HCT116 (cell line): ENCODE measurements at regions not wholly inside any gene's neighbourhood (a gene's known extent, or its start where the extent isn't known, plus 50 kb on each side); places are given as distances from the start of the nearest gene placed in this dataset.

Source experiments
- ATAC-seq: fragments of 200-7000 bp; cut with Tn5 transposase; 2 replicates; pipeline ENCODE4 v1.9.1; 2020; ENCODE audit warnings: mild to moderate bottlenecking, moderate library complexity
- BruUV-seq: library from RNA; stranded (reverse); fragments of 400-500 nt; replicated peaks from 2 replicates; lab custom pipeline; 2021; lab: Mats Ljungman, UMichigan
- CTCF ChIA-PET: fragments of 300-600 bp; sonication (Branson Sonifier 250); formaldehyde crosslinking; loops from one replicate; lab custom pipeline; 2021; ENCODE audit warnings: antibody characterized with exemption; lab: Charles Lee
- POLR2A ChIA-PET: fragments of 300-600, 350-600 bp; sonication (Branson Sonifier 250); formaldehyde crosslinking; loops from one replicate; lab custom pipeline; 2021; ENCODE audit warnings: antibody characterized with exemption; lab: Charles Lee
- RAD21 ChIA-PET, 2 experiments: fragments of 300-600 bp; sonication (Branson Sonifier 250); formaldehyde crosslinking; loops; one replicate each; lab custom pipeline; 2023; ENCODE audit warnings: low total read pairs in 2 of 2; ENCODE audit not compliant: uncharacterized antibody in 2 of 2, unreplicated experiment in 2 of 2, low non-redundant PET in 1 of 2; lab: Charles Lee
- DNase-seq: peaks from one replicate; pipeline ENCODE4 v3.0.0-alpha.2; 2010; ENCODE audit warnings: low read depth, low spot score
- H2AFZ ChIP-seq: fragments of 200-600 bp; shearing (Covaris generic), sonication (generic); 2 replicates; pipeline ENCODE4 v1.6.1; 2017; ENCODE audit warnings: low read depth, mixed run types, mixed read lengths, antibody characterized with exemption, low read length; ENCODE audit not compliant: poor library complexity, severe bottlenecking
- H3K27ac ChIP-seq: 2 replicates; pipeline ENCODE4 v1.5.1; 2012; ENCODE audit warnings: low read depth, low read length
- H3K27me3 ChIP-seq: fragments of 200-600 bp; sonication (generic); 2 replicates; pipeline ENCODE4 v1.6.1; 2016; ENCODE audit warnings: mixed run types, low read length, mixed read lengths; ENCODE audit not compliant: insufficient read depth
- H3K36me3 ChIP-seq, 2 experiments: fragments of 200-500 bp in 1 of 2; fragments of 200-600 bp in 1 of 2; sonication (Bioruptor generic) in 1 of 2; sonication (generic) in 1 of 2; 2 replicates each; pipeline versions ENCODE4 v1.5.1 to v1.6.1; 2014 to 2016; ENCODE audit warnings: low read length in 2 of 2, inconsistent platforms in 1 of 2, mixed read lengths in 1 of 2, mixed run types in 1 of 2; ENCODE audit not compliant: insufficient read depth in 2 of 2, control insufficient read depth in 1 of 2
- H3K4me1 ChIP-seq, 2 experiments: fragments of 200-600 bp in 1 of 2; sonication (generic) in 1 of 2; 2 replicates each; pipeline versions ENCODE4 v1.5.1 to v1.6.1; 2012 to 2017; ENCODE audit warnings: low read length in 2 of 2, inconsistent platforms in 1 of 2, mild to moderate bottlenecking in 1 of 2, mixed read lengths in 1 of 2, mixed run types in 1 of 2, moderate library complexity in 1 of 2; ENCODE audit not compliant: insufficient read depth in 2 of 2, control insufficient read depth in 1 of 2
- H3K4me2 ChIP-seq: fragments of 200-600 bp; sonication (generic); 2 replicates; pipeline ENCODE4 v1.6.1; 2017; ENCODE audit warnings: mixed run types, low read length, mixed read lengths
- H3K4me3 ChIP-seq, 2 experiments: fragments of 200-600 bp in 1 of 2; sonication (generic) in 1 of 2; replicated peaks in 1 of 2; 2 replicates each; pipeline ENCODE4 v1.5.1; 2011 to 2016; ENCODE audit warnings: low read length in 2 of 2, control low read depth in 1 of 2, low read depth in 1 of 2, mild to moderate bottlenecking in 1 of 2, mixed read lengths in 1 of 2, mixed run types in 1 of 2
- H3K79me2 ChIP-seq: fragments of 200-600 bp; sonication (generic); 2 replicates; pipeline ENCODE4 v1.6.1; 2017; ENCODE audit warnings: mild to moderate bottlenecking, mixed run types, low read length, moderate library complexity, mixed read lengths; ENCODE audit not compliant: insufficient read depth
- H3K9ac ChIP-seq: fragments of 200-600 bp; sonication (generic); 2 replicates; pipeline ENCODE4 v1.6.1; 2016; ENCODE audit warnings: low read length, mixed read lengths
- H3K9me2 ChIP-seq: fragments of 200-600 bp; sonication (generic), shearing (Covaris generic); 2 replicates; pipeline ENCODE4 v1.6.1; 2017; ENCODE audit warnings: mixed run types, mild to moderate bottlenecking, moderate library complexity; ENCODE audit not compliant: insufficient read depth
- H3K9me3 ChIP-seq, 2 experiments: fragments of 200-500 bp in 1 of 2; fragments of 200-600 bp in 1 of 2; sonication (Bioruptor generic) in 1 of 2; sonication (generic) in 1 of 2; 2 replicates each; pipeline ENCODE4 v1.6.1; 2014 to 2017; ENCODE audit warnings: low read length in 2 of 2, mixed read lengths in 2 of 2, inconsistent platforms in 1 of 2, low read depth in 1 of 2, mild to moderate bottlenecking in 1 of 2, mixed run types in 1 of 2, moderate library complexity in 1 of 2; ENCODE audit not compliant: control insufficient read depth in 1 of 2, insufficient read depth in 1 of 2
- H4K20me1 ChIP-seq: fragments of 200-600 bp; sonication (generic), shearing (Covaris generic); 2 replicates; pipeline ENCODE4 v1.6.1; 2017; ENCODE audit warnings: mixed run types, mild to moderate bottlenecking, moderate library complexity; ENCODE audit not compliant: insufficient read depth
- CBX3 ChIP-seq: IDR thresholded peaks from 2 replicates; pipeline ENCODE4 v1.6.1; 2012; ENCODE audit warnings: low read depth
- ELF1 ChIP-seq: IDR thresholded peaks from 2 replicates; pipeline ENCODE4 v1.6.1; 2012; ENCODE audit warnings: low read depth, borderline replicate concordance
- FOSL1 ChIP-seq: IDR thresholded peaks from 2 replicates; pipeline ENCODE4 v1.6.1; 2012; ENCODE audit warnings: low read depth
- JUND ChIP-seq: IDR thresholded peaks from 2 replicates; pipeline ENCODE4 v1.6.1; 2012
- POLR2A ChIP-seq: IDR thresholded peaks from 2 replicates; pipeline ENCODE4 v1.7.0; 2011; ENCODE audit warnings: borderline replicate concordance; ENCODE audit not compliant: insufficient read depth, insufficient read length; ENCODE audit errors: extremely low read depth
- SP1 ChIP-seq: IDR thresholded peaks from 2 replicates; pipeline ENCODE4 v1.6.1; 2012; ENCODE audit warnings: low read depth
- intact Hi-C: fragments of 100-400 bp; cut with micrococcal nuclease; formaldehyde crosslinking; loops from 2 replicates; pipeline ENCODE4 v1.10.0; 2022
- TF ChIP-seq, protein P1 (sequence below): IDR thresholded peaks from 2 replicates; pipeline ENCODE4 v1.6.1; 2011; ENCODE audit warnings: mild to moderate bottlenecking, low read length, moderate library complexity; ENCODE audit not compliant: insufficient replicate concordance; ENCODE audit errors: extremely low read depth
- TF ChIP-seq, protein P2 (sequence below): IDR thresholded peaks from 2 replicates; pipeline ENCODE4 v1.6.1; 2012; ENCODE audit warnings: low read depth
- TF ChIP-seq, protein P3 (sequence below), 3 experiments: fragments of 200-600 bp in 1 of 3; sonication (generic) in 1 of 3; IDR thresholded peaks in 2 of 3; conservative IDR thresholded peaks in 1 of 3; 2 replicates each; pipeline ENCODE4 v1.5.1; 2012 to 2017; ENCODE audit warnings: low read depth in 2 of 3, low read length in 2 of 3, antibody characterized with exemption in 1 of 3, borderline replicate concordance in 1 of 3, control low read depth in 1 of 3, mild to moderate bottlenecking in 1 of 3, mixed read lengths in 1 of 3, mixed run types in 1 of 3, moderate library complexity in 1 of 3; ENCODE audit not compliant: insufficient read depth in 1 of 3
- TF ChIP-seq, protein P4 (sequence below): IDR thresholded peaks from 2 replicates; pipeline ENCODE4 v1.6.1; 2012

DNA sequence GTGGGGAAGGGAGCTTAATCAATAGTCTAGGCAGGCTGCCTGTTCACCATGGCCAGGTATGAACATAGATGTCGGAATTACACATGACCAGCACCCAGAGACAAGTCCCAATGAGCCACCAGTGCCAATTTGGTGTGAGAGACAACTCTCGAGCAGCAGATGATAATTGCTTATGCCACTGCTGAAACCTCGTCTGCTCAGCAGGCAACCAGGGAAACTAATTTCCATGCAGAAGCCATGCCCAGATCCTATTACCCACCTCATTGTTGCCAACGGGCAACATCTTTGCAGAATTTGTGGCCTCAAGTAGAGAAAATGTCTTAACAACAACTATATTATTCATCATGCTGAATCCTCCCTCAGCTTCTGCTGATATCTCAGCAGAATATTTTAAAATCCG, 84.9 kb downstream of the CGGBP1 start:
- ChIA-PET RAD21 (no interaction called here), POLR2A (no interaction called here), CTCF (no interaction called here)
- Histone ChIP-seq H2AFZ (no peak overlapping the region), H3K36me3 (no peaks in the 10 kb centered on the region), H3K4me3 (no peak overlapping the region), H3K27me3 (no peaks in the 10 kb centered on the region), H3K79me2 (no peaks in the 10 kb centered on the region), H3K4me2 (no peak overlapping the region), H3K27ac (no peak overlapping the region), H4K20me1 (no peaks in the 10 kb centered on the region; the same call in 1 of the 2 replicates), H3K9me2 (no peaks in the 10 kb centered on the region), H3K9me3 (no peaks in the 10 kb centered on the region), H3K4me1 (no peaks in the 10 kb centered on the region), H3K9ac (no peak overlapping the region)
- BruUV-seq, result no TSS peak
- no peak for TF ChIP-seq POLR2A
- DNase-seq (no peak), ATAC-seq (no peak)
- intact Hi-C loops, result no loop called here

DNA sequence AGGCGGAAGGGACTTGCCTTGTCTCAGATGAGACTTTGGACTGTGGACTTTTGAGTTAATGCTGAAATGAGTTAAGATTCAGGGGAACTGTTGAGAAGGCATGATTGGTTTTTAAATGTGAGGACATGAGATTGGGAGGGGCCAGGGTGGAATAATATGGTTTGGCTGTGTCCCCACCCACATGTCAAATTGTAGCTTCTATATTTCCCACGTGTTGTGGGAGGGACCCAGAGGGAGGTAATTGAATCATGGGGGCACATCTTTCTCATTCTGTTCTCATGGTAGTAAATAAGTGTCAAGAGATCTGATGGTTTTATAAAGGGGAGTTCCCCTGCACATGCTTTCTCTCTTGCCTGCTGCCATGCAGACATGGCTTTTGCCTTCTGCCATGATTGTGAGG, 89.2 kb downstream of the CGGBP1 start:
- DNase-seq (no peak), ATAC-seq (no peak)
- Histone ChIP-seq H3K9me2 (no peaks in the 10 kb centered on the region), H3K9ac (no peak overlapping the region), H3K27ac (no peak overlapping the region), H3K4me1 (no peaks in the 10 kb centered on the region), H3K4me3 (no peak overlapping the region), H3K79me2 (no peaks in the 10 kb centered on the region), H2AFZ (no peak overlapping the region), H3K4me2 (no peak overlapping the region), H4K20me1 (no peaks in the 10 kb centered on the region; the same call in 1 of the 2 replicates), H3K9me3 (no peaks in the 10 kb centered on the region), H3K36me3 (no peaks in the 10 kb centered on the region), H3K27me3 (no peaks in the 10 kb centered on the region)
- CTCF ChIA-PET, result no interaction called here
- intact Hi-C loops, result no loop called here
- POLR2A ChIA-PET, result no interaction called here
- BruUV-seq, result no TSS peak
- TF ChIP-seq FOSL1, result no peak
- TF ChIP-seq, protein P1, sequence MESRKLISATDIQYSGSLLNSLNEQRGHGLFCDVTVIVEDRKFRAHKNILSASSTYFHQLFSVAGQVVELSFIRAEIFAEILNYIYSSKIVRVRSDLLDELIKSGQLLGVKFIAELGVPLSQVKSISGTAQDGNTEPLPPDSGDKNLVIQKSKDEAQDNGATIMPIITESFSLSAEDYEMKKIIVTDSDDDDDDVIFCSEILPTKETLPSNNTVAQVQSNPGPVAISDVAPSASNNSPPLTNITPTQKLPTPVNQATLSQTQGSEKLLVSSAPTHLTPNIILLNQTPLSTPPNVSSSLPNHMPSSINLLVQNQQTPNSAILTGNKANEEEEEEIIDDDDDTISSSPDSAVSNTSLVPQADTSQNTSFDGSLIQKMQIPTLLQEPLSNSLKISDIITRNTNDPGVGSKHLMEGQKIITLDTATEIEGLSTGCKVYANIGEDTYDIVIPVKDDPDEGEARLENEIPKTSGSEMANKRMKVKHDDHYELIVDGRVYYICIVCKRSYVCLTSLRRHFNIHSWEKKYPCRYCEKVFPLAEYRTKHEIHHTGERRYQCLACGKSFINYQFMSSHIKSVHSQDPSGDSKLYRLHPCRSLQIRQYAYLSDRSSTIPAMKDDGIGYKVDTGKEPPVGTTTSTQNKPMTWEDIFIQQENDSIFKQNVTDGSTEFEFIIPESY, result no peak
- TF ChIP-seq, protein P2, sequence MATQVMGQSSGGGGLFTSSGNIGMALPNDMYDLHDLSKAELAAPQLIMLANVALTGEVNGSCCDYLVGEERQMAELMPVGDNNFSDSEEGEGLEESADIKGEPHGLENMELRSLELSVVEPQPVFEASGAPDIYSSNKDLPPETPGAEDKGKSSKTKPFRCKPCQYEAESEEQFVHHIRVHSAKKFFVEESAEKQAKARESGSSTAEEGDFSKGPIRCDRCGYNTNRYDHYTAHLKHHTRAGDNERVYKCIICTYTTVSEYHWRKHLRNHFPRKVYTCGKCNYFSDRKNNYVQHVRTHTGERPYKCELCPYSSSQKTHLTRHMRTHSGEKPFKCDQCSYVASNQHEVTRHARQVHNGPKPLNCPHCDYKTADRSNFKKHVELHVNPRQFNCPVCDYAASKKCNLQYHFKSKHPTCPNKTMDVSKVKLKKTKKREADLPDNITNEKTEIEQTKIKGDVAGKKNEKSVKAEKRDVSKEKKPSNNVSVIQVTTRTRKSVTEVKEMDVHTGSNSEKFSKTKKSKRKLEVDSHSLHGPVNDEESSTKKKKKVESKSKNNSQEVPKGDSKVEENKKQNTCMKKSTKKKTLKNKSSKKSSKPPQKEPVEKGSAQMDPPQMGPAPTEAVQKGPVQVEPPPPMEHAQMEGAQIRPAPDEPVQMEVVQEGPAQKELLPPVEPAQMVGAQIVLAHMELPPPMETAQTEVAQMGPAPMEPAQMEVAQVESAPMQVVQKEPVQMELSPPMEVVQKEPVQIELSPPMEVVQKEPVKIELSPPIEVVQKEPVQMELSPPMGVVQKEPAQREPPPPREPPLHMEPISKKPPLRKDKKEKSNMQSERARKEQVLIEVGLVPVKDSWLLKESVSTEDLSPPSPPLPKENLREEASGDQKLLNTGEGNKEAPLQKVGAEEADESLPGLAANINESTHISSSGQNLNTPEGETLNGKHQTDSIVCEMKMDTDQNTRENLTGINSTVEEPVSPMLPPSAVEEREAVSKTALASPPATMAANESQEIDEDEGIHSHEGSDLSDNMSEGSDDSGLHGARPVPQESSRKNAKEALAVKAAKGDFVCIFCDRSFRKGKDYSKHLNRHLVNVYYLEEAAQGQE, result no peak
- no peak for TF ChIP-seq SP1
- no peak for TF ChIP-seq ELF1
- TF ChIP-seq, protein P3, sequence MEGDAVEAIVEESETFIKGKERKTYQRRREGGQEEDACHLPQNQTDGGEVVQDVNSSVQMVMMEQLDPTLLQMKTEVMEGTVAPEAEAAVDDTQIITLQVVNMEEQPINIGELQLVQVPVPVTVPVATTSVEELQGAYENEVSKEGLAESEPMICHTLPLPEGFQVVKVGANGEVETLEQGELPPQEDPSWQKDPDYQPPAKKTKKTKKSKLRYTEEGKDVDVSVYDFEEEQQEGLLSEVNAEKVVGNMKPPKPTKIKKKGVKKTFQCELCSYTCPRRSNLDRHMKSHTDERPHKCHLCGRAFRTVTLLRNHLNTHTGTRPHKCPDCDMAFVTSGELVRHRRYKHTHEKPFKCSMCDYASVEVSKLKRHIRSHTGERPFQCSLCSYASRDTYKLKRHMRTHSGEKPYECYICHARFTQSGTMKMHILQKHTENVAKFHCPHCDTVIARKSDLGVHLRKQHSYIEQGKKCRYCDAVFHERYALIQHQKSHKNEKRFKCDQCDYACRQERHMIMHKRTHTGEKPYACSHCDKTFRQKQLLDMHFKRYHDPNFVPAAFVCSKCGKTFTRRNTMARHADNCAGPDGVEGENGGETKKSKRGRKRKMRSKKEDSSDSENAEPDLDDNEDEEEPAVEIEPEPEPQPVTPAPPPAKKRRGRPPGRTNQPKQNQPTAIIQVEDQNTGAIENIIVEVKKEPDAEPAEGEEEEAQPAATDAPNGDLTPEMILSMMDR (IDR thresholded peaks at IDR 0.05 in 2 of 3, conservative IDR thresholded peaks at IDR 0.05 in 1 of 3; ENCODE audit: borderline replicate concordance in 1 of 3, insufficient read depth in 1 of 3, low read depth in 2 of 3, low read length in 2 of 3), result no peak
- TF ChIP-seq, protein P4, sequence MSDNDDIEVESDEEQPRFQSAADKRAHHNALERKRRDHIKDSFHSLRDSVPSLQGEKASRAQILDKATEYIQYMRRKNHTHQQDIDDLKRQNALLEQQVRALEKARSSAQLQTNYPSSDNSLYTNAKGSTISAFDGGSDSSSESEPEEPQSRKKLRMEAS, result no peak
- TF ChIP-seq CBX3, result no peak
- TF ChIP-seq JUND, result no peak
- RAD21 ChIA-PET, result no interaction called here
